ENCODE measurements at regions not wholly inside any gene's neighbourhood (a gene's known extent, or its start where the extent isn't known, plus 50 kb on each side); places are given as distances from the start of the nearest gene placed in this dataset.
"Not testable (repeated sequence)": the region's sequence is repeated elsewhere in the genome, so short reads cannot be mapped to it uniquely, and the experiment has no call there.

GRCh38 chr14:84894254-84894653 is 635.7 kb upstream of the FLRT2 start:
- DNase-seq, result no peak

- DNase-seq, result no peak
These were observed 607.6 kb upstream of the FLRT2 start for GRCh38 chr14:84922370-84922769.

GRCh38 chr14:84926656-84927055 is 603.3 kb upstream of the FLRT2 start:
- DNase-seq, result no peak

GRCh38 chr14:84927096-84927827 is 602.7 kb upstream of the FLRT2 start:
- no peak for DNase-seq

- no peak for DNase-seq
These were observed 600.9 kb upstream of the FLRT2 start for GRCh38 chr14:84929086-84929485.

- no peak for DNase-seq
These were observed 600.1 kb upstream of the FLRT2 start for GRCh38 chr14:84929834-84930233.

- no peak for DNase-seq
These were observed 592.9 kb upstream of the FLRT2 start for GRCh38 chr14:84937016-84937415.

GRCh38 chr14:84937449-84937848 is 592.5 kb upstream of the FLRT2 start:
- DNase-seq, result no peak

- DNase-seq, result not testable (repeated sequence)
These were observed 585.0 kb upstream of the FLRT2 start for GRCh38 chr14:84944901-84945300.

- no peak for DNase-seq
These were observed 570.0 kb upstream of the FLRT2 start for GRCh38 chr14:84959851-84960520.

- no peak for DNase-seq
These were observed 568.3 kb upstream of the FLRT2 start for GRCh38 chr14:84961637-84962036.

GRCh38 chr14:84963518-84963917 is 566.4 kb upstream of the FLRT2 start:
- no peak for DNase-seq

GRCh38 chr14:84965279-84965678 is 564.7 kb upstream of the FLRT2 start:
- DNase-seq, result no peak

GRCh38 chr14:84969501-84969900 is 560.4 kb upstream of the FLRT2 start:
- DNase-seq, result no peak

GRCh38 chr14:84975241-84975902 is 554.6 kb upstream of the FLRT2 start:
- no peak for DNase-seq

GRCh38 chr14:84976805-84977204 is 553.1 kb upstream of the FLRT2 start:
- no peak for DNase-seq

- DNase-seq, result no peak
These were observed 542.9 kb upstream of the FLRT2 start for GRCh38 chr14:84987042-84987441.

GRCh38 chr14:84988357-84988756 is 541.6 kb upstream of the FLRT2 start:
- DNase-seq, result no peak

- DNase-seq, result no peak
These were observed 538.9 kb upstream of the FLRT2 start for GRCh38 chr14:84991021-84991420.

- no peak for DNase-seq
These were observed 531.7 kb upstream of the FLRT2 start for GRCh38 chr14:84998216-84998615.

GRCh38 chr14:85002846-85003245 is 527.1 kb upstream of the FLRT2 start:
- DNase-seq, result no peak

- no peak for DNase-seq
These were observed 526.1 kb upstream of the FLRT2 start for GRCh38 chr14:85003805-85004204.

- DNase-seq, result no peak
These were observed 520.4 kb upstream of the FLRT2 start for GRCh38 chr14:85009506-85009905.

GRCh38 chr14:85010186-85010585 is 519.8 kb upstream of the FLRT2 start:
- no peak for DNase-seq
